Memory B cell (primary cell): ENCODE measurements at regions not wholly inside any gene's neighbourhood (a gene's known extent, or its start where the extent isn't known, plus 50 kb on each side); places are given as distances from the start of the nearest gene placed in this dataset.
"Not testable (repeated sequence)": the region's sequence is repeated elsewhere in the genome, so short reads cannot be mapped to it uniquely, and the experiment has no call there.

ENCODE experiments used
- ATAC-seq: fragments of 150-1000 bp; cut with Tn5 transposase; 2 replicates; pipeline ENCODE4 v1.10.0; 2021; ENCODE audit warnings: low read depth, mild to moderate bottlenecking, moderate library complexity
- DNase-seq, 2 donors: peaks; one replicate each; pipeline ENCODE4 v3.0.0; 2022; ENCODE audit warnings: low spot score in 2 of 2
- H3K27ac Mint-ChIP-seq: one replicate; pipeline ENCODE4 v1.8.0; 2022; ENCODE audit warnings: mild to moderate bottlenecking, moderate library complexity, mixed read lengths
- H3K27me3 Mint-ChIP-seq: one replicate; pipeline ENCODE4 v1.8.0; 2022; ENCODE audit warnings: mixed read lengths
- H3K36me3 Mint-ChIP-seq: one replicate; pipeline ENCODE4 v1.8.0; 2022; ENCODE audit warnings: mild to moderate bottlenecking, mixed read lengths
- H3K4me1 Mint-ChIP-seq: one replicate; pipeline ENCODE4 v1.8.0; 2022; ENCODE audit warnings: mixed read lengths
- H3K4me3 Mint-ChIP-seq: one replicate; pipeline ENCODE4 v1.8.0; 2022; ENCODE audit warnings: mild to moderate bottlenecking, moderate library complexity, mixed read lengths
- H3K9me3 Mint-ChIP-seq: one replicate; pipeline ENCODE4 v1.8.0; 2022; ENCODE audit warnings: mixed read lengths

DNA sequence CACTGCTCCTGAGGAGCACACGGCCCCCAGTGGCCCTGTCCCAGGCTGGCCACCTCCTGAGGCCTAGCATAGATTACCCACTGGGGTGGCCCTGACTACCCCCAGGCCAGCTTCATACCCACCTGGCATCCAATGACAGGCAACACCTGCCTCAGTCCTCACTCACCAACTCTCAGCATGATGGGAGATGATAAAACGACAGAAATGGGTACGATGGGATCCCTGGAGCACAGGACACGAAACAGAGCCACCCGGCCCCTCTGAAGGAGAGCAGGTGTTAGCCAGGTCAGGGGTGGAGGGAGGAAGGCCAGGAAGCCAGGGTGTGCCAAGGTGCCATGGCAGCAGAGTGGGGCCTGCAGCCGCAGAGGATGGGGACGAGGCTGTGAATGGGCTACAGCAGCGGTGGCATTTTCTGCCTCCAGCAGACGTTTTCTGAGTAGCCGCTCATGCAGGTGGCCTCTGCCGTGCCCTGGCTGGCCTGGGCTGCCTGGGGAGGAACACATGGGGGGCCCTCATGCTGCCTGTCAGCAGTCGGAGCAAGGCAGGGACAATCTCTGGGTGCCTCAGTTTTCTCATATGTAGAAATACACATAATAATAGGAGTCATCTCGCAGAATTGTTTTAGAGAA lies 50.2 kb upstream of the FGF3 start:
- ATAC-seq: no peak

DNA sequence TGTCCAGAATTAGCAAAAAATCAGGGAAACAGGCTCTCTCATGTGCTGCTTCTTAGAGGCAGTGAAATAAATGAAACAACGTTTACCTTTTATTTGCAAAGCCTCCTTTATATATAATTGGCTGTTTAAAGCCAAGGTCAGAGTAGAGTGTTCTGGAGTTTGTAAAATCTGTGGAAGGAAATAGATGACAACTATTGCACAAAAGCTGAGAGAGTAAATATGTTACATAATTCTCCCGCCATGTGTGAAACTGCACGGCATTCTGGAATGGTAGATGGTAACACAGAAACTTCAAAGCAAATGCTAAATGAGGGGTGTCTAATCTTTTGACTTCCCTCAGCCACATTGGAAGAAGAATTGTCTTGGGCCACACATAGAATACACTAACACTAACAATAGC lies 51.5 kb upstream of the FGF3 start:
- Mint-ChIP-seq H3K4me3 (no peak overlapping the region), H3K9me3 (peaks cover 2% of the 10 kb centered on the region), H3K27me3 (peaks cover 13% of the 10 kb centered on the region), H3K4me1 (no peaks in the 10 kb centered on the region), H3K27ac (no peak overlapping the region), H3K36me3 (no peaks in the 10 kb centered on the region)
- no peak for DNase-seq
- no peak for ATAC-seq

More for the DNA sequence above, 50.2 kb upstream of the FGF3 start:
- Mint-ChIP-seq H3K27ac (no peak overlapping the region), H3K27me3 (peaks cover 16% of the 10 kb centered on the region), H3K4me3 (no peak overlapping the region), H3K9me3 (peaks cover 2% of the 10 kb centered on the region), H3K36me3 (no peaks in the 10 kb centered on the region), H3K4me1 (no peaks in the 10 kb centered on the region)
- no peak for DNase-seq

- no peak overlapping the region for H3K4me3 Mint-ChIP-seq
- no peak overlapping the region for H3K27ac Mint-ChIP-seq
- DNase-seq: no peak
- no peaks in the 10 kb centered on the region for H3K4me1 Mint-ChIP-seq
- no peak for ATAC-seq
- peaks cover 4% of the 10 kb centered on the region for H3K9me3 Mint-ChIP-seq
- peaks cover 11% of the 10 kb centered on the region for H3K27me3 Mint-ChIP-seq
- no peaks in the 10 kb centered on the region for H3K36me3 Mint-ChIP-seq
Observed at GRCh38 chr11:69873166-69874077, 54.2 kb upstream of the FGF3 start.

DNA sequence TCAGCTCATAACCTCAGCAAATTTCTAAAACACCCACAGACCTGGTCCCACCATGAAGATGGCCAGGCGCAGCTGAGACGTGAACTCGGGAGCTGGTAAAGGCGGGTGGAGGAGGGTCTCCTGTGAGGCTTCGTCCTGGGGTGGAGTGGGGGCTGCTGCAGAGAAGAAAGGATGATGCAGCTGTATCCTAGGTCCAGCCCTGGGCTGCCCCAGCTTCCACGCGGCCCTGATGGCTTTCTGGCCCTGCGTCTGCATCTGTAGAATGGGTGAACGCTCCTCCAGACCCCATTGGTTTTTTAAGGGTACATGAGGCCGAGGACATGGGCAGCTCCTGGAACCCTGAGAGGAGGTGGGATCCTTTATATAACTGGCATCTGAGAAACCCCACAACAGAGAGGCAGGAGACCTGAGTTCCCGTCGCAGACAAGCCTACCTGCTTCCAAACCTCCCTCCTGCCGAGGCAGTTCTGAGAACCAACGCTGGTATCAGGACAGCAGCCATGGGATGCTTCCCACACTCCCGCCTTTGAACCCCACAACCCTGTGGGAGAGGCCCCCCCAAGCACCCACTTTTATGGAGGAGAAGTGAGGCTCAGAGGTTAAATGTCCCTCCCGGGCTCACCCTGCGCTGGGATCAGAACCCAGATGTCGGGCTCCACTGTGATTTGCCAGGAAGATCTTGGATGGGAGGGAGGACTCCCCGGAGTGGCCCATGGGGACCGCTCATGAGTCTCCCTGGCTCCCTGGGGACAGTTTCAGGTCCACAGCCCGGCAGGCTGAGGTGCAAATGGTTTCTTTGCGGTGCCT lies 55.2 kb upstream of the FGF3 start:
- no peak for ATAC-seq
- peaks cover 10% of the 10 kb centered on the region for H3K27me3 Mint-ChIP-seq
- no peaks in the 10 kb centered on the region for H3K36me3 Mint-ChIP-seq
- H3K4me1 Mint-ChIP-seq: no peaks in the 10 kb centered on the region
- H3K27ac Mint-ChIP-seq: no peak overlapping the region
- DNase-seq: no peak
- H3K4me3 Mint-ChIP-seq: no peak overlapping the region
- peaks cover 4% of the 10 kb centered on the region for H3K9me3 Mint-ChIP-seq

- H3K4me3 Mint-ChIP-seq: no peak overlapping the region
- ATAC-seq (no peak), DNase-seq (no peak)
- H3K27me3 Mint-ChIP-seq: peaks cover 9% of the 10 kb centered on the region
- H3K27ac Mint-ChIP-seq: no peak overlapping the region
- H3K36me3 Mint-ChIP-seq: no peaks in the 10 kb centered on the region
- peaks cover 4% of the 10 kb centered on the region for H3K9me3 Mint-ChIP-seq
- H3K4me1 Mint-ChIP-seq: no peaks in the 10 kb centered on the region
Observed at GRCh38 chr11:69874984-69875624, 55.9 kb upstream of the FGF3 start.

DNA sequence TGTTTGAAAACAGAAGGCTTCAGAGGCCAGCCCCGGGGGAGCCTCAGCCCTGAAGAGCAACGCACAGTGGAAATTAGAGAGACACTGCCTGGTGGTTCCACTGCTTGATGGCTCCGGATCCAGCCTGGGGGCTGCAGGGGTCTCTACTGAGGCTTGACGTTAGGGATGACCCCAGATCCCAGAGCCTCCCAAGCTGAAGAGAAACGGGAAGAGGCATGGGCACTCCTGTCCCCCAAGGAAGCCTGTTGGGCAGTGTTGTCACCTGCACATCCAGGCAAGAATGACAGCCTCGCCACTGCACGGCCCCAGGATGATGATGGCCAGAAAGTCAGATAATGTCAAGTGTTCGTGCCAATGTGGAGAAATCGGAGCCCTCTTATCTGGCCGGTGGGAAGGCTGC lies 56.8 kb upstream of the FGF3 start:
- H3K4me3 Mint-ChIP-seq: no peak overlapping the region

GRCh38 chr11:69877235-69877634 lies 58.0 kb upstream of the FGF3 start:
- H3K9me3 Mint-ChIP-seq: peaks cover 4% of the 10 kb centered on the region
- peaks cover 12% of the 10 kb centered on the region for H3K27me3 Mint-ChIP-seq
- no peak overlapping the region for H3K27ac Mint-ChIP-seq
- no peak for ATAC-seq
- no peak overlapping the region for H3K4me3 Mint-ChIP-seq
- no peaks in the 10 kb centered on the region for H3K4me1 Mint-ChIP-seq
- no peak for DNase-seq
- no peaks in the 10 kb centered on the region for H3K36me3 Mint-ChIP-seq

More for the DNA sequence above, 56.8 kb upstream of the FGF3 start:
- Mint-ChIP-seq H3K27me3 (peaks cover 9% of the 10 kb centered on the region), H3K9me3 (peaks cover 4% of the 10 kb centered on the region), H3K27ac (no peak overlapping the region), H3K36me3 (no peaks in the 10 kb centered on the region), H3K4me1 (no peaks in the 10 kb centered on the region)
- no peak for DNase-seq
- no peak for ATAC-seq

DNA sequence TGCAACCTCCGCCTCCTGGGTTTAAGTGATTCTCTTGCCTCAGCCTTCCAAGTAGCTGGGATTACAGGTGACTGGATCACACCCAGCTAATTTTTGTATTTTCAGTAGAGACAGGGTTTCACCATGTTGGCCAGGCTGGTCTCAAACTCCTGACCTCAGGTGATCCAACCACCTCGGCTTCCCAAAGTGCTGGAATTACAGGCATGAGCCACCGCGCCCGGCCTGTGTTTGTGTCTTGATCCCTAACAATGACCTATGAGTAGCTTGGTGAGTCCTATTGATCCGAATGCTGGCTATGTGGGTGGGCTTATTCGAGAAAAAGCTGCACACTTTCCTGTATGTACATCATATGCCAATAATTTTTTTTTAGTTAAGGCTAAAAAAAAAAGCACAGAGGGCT lies 58.5 kb upstream of the FGF3 start:
- not testable (repeated sequence) for H3K27ac Mint-ChIP-seq, H3K27me3 Mint-ChIP-seq, DNase-seq, ATAC-seq, H3K4me1 Mint-ChIP-seq, H3K4me3 Mint-ChIP-seq, H3K36me3 Mint-ChIP-seq, H3K9me3 Mint-ChIP-seq

DNA sequence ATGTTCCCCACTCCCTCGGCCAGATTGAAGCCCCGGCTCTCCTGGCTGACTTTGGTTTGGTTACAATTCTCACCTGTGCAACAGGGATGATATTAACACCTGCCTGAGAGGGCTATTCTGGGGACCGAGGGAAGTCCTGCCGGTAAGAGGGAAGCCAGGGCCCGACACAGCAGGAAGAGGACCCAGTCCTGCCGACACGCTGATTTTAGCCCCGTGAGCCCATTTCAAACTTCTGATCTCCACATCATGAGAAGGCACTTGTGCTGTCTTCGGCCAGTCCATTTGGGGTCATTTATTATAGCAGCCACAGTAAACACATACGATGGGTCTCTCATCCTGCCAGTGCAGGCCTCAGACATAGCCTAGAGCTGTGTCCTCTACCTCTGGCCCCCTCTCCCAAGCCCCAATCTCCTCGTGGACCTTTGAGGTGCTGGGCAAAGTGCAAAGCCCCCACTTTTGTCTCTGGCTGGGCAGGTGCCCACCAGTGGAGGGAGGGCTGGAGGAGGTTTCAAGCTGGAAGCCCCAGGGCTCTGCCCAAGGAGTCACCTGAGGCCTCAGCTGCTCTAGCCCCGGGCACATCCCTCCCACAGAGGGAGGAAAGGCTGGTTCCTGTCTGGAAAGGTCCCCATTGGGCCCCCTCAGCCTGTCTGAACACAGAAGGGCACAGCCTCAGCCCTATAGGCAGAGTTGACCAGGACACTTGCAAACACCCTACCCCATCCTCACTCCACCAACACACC lies 59.1 kb upstream of the FGF3 start:
- Mint-ChIP-seq H3K4me1 (no peaks in the 10 kb centered on the region), H3K4me3 (no peak overlapping the region), H3K27me3 (peaks cover 8% of the 10 kb centered on the region), H3K9me3 (peaks cover 2% of the 10 kb centered on the region), H3K27ac (no peak overlapping the region), H3K36me3 (no peaks in the 10 kb centered on the region)
- DNase-seq (no peak), ATAC-seq (no peak)

DNA sequence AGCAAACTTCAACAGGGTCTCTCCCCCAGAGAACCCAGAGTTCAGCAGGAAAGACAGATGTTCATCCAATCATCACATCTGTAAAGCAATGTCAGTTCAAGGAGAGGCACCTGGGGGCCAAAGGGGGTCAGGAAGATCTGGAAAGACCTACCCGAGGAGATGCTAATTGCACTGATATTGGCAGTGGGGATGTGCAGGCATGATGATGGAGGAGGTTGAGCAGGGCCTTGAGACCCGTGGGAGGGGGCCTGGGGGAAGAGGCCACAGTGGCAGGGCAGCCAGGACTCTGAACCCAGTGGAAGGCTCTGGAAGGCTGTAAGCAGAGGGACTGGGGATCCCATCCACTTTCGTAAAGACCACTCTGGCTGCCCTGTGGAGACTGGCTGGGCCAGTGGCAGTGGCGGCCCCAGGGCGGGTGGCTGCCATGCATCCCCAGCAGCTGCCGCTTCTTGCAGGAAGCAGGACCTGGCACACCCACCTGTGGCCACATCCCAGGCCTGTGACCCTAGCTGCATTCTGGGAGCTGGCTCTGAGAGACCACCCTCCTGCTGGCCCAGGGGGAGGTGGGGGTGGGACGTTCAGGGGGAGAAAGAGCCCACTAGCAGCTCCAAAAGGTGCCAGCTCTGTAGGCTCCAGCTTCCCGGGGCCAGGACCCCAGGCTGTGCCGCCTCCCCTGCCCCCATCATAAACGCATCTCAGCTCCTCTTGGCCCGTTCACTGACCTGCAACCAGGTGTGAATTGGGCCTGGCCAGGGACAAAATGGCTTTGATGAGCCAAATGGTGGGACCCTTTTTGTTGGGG lies 59.9 kb upstream of the FGF3 start:
- Mint-ChIP-seq H3K36me3 (no peaks in the 10 kb centered on the region), H3K4me1 (no peaks in the 10 kb centered on the region), H3K27ac (no peak overlapping the region), H3K27me3 (peaks cover 9% of the 10 kb centered on the region), H3K9me3 (peaks cover 2% of the 10 kb centered on the region), H3K4me3 (no peak overlapping the region)
- DNase-seq: no peak
- ATAC-seq: no peak

- no peak for ATAC-seq
- H3K4me1 Mint-ChIP-seq: no peaks in the 10 kb centered on the region
Observed at GRCh38 chr11:69879729-69880005, 60.5 kb upstream of the FGF3 start.

DNA sequence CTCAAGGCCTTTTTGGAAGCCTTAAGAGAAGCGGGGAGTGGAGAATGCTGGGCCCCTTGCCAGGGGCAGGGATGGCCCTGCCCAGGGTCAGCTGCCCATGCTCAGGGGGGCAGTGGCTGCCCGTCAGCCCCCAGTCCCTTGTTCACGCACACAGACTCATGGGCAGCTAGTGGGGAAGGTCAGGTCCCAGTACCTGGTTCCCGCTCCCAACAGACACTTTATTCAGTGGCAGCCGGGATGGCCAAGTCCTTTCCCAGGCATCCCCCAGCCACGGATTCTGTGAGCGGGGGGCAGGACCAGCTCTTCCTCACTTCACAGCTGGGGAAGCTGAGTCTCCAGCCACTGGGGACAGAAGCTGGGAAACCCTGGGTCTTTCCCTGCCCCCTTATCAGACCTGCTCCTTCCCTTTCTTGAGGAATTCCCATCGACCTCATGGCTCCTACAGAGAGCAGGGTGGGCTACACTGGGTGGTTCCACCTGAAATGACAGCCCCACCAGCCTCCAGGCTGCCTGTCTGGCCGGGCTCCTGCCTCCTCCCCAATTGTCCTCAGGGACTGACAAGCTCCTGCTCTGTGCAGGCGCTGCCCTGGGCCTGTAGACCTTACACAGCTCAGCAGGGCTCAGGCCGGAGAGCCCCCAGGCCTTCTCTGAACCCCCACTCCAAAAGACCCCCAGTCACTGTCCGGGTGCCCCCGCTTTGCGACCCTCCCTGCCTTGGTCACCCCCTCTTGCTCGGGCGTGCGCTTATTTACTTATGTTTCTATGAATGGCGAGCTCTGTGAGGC lies 61.0 kb upstream of the FGF3 start:
- ATAC-seq: no peak
- H3K36me3 Mint-ChIP-seq: no peaks in the 10 kb centered on the region
- no peak overlapping the region for H3K4me3 Mint-ChIP-seq
- H3K9me3 Mint-ChIP-seq: peaks cover 2% of the 10 kb centered on the region
- no peak for DNase-seq
- no peaks in the 10 kb centered on the region for H3K4me1 Mint-ChIP-seq
- peaks cover 10% of the 10 kb centered on the region for H3K27me3 Mint-ChIP-seq
- H3K27ac Mint-ChIP-seq: no peak overlapping the region

More at GRCh38 chr11:69879729-69880005, 60.5 kb upstream of the FGF3 start:
- H3K27ac Mint-ChIP-seq: no peak overlapping the region
- peaks cover 10% of the 10 kb centered on the region for H3K27me3 Mint-ChIP-seq
- H3K4me3 Mint-ChIP-seq: no peak overlapping the region
- H3K9me3 Mint-ChIP-seq: peaks cover 2% of the 10 kb centered on the region
- DNase-seq: no peak
- no peaks in the 10 kb centered on the region for H3K36me3 Mint-ChIP-seq
